Stimulated activated CD8-positive, alpha-beta memory T cell treated with anti-CD3 and anti-CD28 coated beads, Interleukin-4, amount 100 ng/mL, for 1 hour (primary cell): ENCODE measurements at regions not wholly inside any gene's neighbourhood (a gene's known extent, or its start where the extent isn't known, plus 50 kb on each side); places are given as distances from the start of the nearest gene placed in this dataset.
"Not testable (repeated sequence)": the region's sequence is repeated elsewhere in the genome, so short reads cannot be mapped to it uniquely, and the experiment has no call there.

Experiments
- DNase-seq, 2 donors: peaks; one replicate each; pipeline ENCODE4 v3.0.0-alpha.2; 2020; ENCODE audit warnings: low read depth in 2 of 2, low spot score in 1 of 2

GRCh38 chr2:3037196-3038194 is 340.1 kb downstream of the EIPR1 start:
- DNase-seq, result no peak

- no peak for DNase-seq
Observed at GRCh38 chr2:3036432-3037125, 341.0 kb downstream of the EIPR1 start.

- no peak for DNase-seq
Observed at GRCh38 chr2:3035385-3036050, 342.1 kb downstream of the EIPR1 start.

GRCh38 chr2:3034856-3035255 is 342.8 kb downstream of the EIPR1 start:
- DNase-seq, result no peak

GRCh38 chr2:3034396-3034795 is 343.2 kb downstream of the EIPR1 start:
- DNase-seq, result no peak

GRCh38 chr2:3033315-3033714 is 344.3 kb downstream of the EIPR1 start:
- DNase-seq, result no peak

GRCh38 chr2:3030791-3031190 is 346.8 kb downstream of the EIPR1 start:
- not testable (repeated sequence) for DNase-seq

GRCh38 chr2:3025984-3026383 is 351.6 kb downstream of the EIPR1 start:
- no peak for DNase-seq

GRCh38 chr2:3025261-3025660 is 352.4 kb downstream of the EIPR1 start:
- DNase-seq, result no peak

- no peak for DNase-seq
Observed at GRCh38 chr2:3024401-3024935, 353.1 kb downstream of the EIPR1 start.

- DNase-seq, result no peak
Observed at GRCh38 chr2:3023531-3023930, 354.1 kb downstream of the EIPR1 start.

- DNase-seq, result no peak
Observed at GRCh38 chr2:3022841-3023372, 354.7 kb downstream of the EIPR1 start.

GRCh38 chr2:3021720-3022119 is 355.9 kb downstream of the EIPR1 start:
- DNase-seq, result no peak

GRCh38 chr2:3010001-3010400 is 367.6 kb downstream of the EIPR1 start:
- no peak for DNase-seq

- no peak for DNase-seq
Observed at GRCh38 chr2:3009483-3009882, 368.1 kb downstream of the EIPR1 start.

- no peak for DNase-seq
Observed at GRCh38 chr2:3009005-3009404, 368.6 kb downstream of the EIPR1 start.

GRCh38 chr2:3008561-3008960 is 369.1 kb downstream of the EIPR1 start:
- no peak for DNase-seq

- no peak for DNase-seq
Observed at GRCh38 chr2:3007135-3007534, 370.5 kb downstream of the EIPR1 start.

GRCh38 chr2:3005859-3006501 is 371.6 kb downstream of the EIPR1 start:
- no peak for DNase-seq
